GM12878 (cell line): ENCODE measurements at regions not wholly inside any gene's neighbourhood (a gene's known extent, or its start where the extent isn't known, plus 50 kb on each side); places are given as distances from the start of the nearest gene placed in this dataset.

ENCODE experiments used
- ATAC-seq: fragments of 200-7000 bp; cut with Tn5 transposase; 3 replicates; pipeline ENCODE4 v1.9.1; 2020; ENCODE audit warnings: mild to moderate bottlenecking, moderate library complexity
- BruUV-seq: library from RNA; stranded (reverse); fragments of 400-500 nt; replicated peaks from 2 replicates; lab custom pipeline; 2021; lab: Mats Ljungman, UMichigan
- CTCF ChIA-PET: fragments of 300-600 bp; sonication (Branson Sonifier 250); formaldehyde crosslinking; extraction: SDS; loops from one replicate; lab custom pipeline; 2021; ENCODE audit warnings: inconsistent platforms; lab: Yijun Ruan, JAX
- POLR2A ChIA-PET: fragments of 350-600 bp; formaldehyde crosslinking; extraction: SDS; loops from one replicate; lab custom pipeline; 2021; ENCODE audit warnings: inconsistent platforms; lab: Charles Lee
- RAD21 ChIA-PET: fragments of 300-600 bp; sonication (Branson Sonifier 250); formaldehyde crosslinking; loops from one replicate; lab custom pipeline; 2023; ENCODE audit warnings: antibody characterized with exemption; ENCODE audit not compliant: unreplicated experiment; lab: Charles Lee
- SMC1A ChIA-PET: fragments of 300-600 bp; sonication (Branson Sonifier 250); formaldehyde crosslinking; loops from one replicate; lab custom pipeline; 2023; ENCODE audit not compliant: unreplicated experiment, uncharacterized antibody; lab: Charles Lee
- DNase-seq: peaks from one replicate; pipeline ENCODE4 v3.0.0-alpha.2; 2011; ENCODE audit warnings: low read depth, low spot score
- FAIRE-seq: peaks from 3 replicates; lab custom pipeline; 2011; peaks lifted over from hg19 to GRCh38; lab: Jason Lieb, UNC
- H2AFZ ChIP-seq: 2 replicates; pipeline ENCODE4 v1.6.0; 2011; ENCODE audit warnings: low read depth, low read length, control low read depth; ENCODE audit not compliant: control insufficient read depth
- H3K27ac ChIP-seq: 2 replicates; pipeline ENCODE4 v1.5.1; 2011; ENCODE audit warnings: control low read depth; ENCODE audit not compliant: control insufficient read depth, insufficient read depth
- H3K27me3 ChIP-seq, 2 experiments: replicated peaks in 1 of 2; 2 replicates each; pipeline versions ENCODE4 v1.6.0 to v1.6.1; 2011; ENCODE audit warnings: low read length in 1 of 2; ENCODE audit not compliant: control insufficient read depth in 2 of 2, insufficient read depth in 2 of 2
- H3K36me3 ChIP-seq, 2 experiments: 2 replicates each; pipeline ENCODE4 v1.5.1; 2011; ENCODE audit warnings: low read length in 1 of 2; ENCODE audit not compliant: control insufficient read depth in 2 of 2, insufficient read depth in 2 of 2
- H3K4me1 ChIP-seq: 2 replicates; pipeline ENCODE4 v1.6.1; 2011; ENCODE audit warnings: mild to moderate bottlenecking, low read length, moderate library complexity, mixed read lengths; ENCODE audit not compliant: control insufficient read depth, insufficient read depth
- H3K4me2 ChIP-seq: 2 replicates; pipeline ENCODE4 v1.6.0; 2011; ENCODE audit warnings: control low read depth; ENCODE audit not compliant: control insufficient read depth, insufficient read depth
- H3K4me3 ChIP-seq: fragments of 200-600 bp; sonication (generic); 2 replicates; pipeline ENCODE4 v1.5.1; 2016
- H3K79me2 ChIP-seq: 2 replicates; pipeline ENCODE4 v1.6.0; 2011; ENCODE audit warnings: low read length; ENCODE audit not compliant: control insufficient read depth, insufficient read depth
- H3K9ac ChIP-seq: 2 replicates; pipeline ENCODE4 v1.8.0; 2011; ENCODE audit warnings: low read length, control low read depth, mixed read lengths; ENCODE audit not compliant: control insufficient read depth, insufficient read depth
- H3K9me3 ChIP-seq: replicated peaks from 3 replicates; pipeline ENCODE4 v1.5.1; 2011; ENCODE audit warnings: mild to moderate bottlenecking, low read length; ENCODE audit not compliant: control insufficient read depth, insufficient read depth
- H4K20me1 ChIP-seq: 2 replicates; pipeline ENCODE4 v1.6.0; 2011; ENCODE audit not compliant: control insufficient read depth, insufficient read depth
- BCLAF1 ChIP-seq: fragments of 450-650 bp; IDR thresholded peaks from 2 replicates; pipeline ENCODE4 v1.6.1; 2017; ENCODE audit warnings: antibody characterized with exemption, mild to moderate bottlenecking, moderate library complexity
- ESRRA ChIP-seq: IDR thresholded peaks from 2 replicates; pipeline ENCODE4 v1.6.1; 2012; ENCODE audit warnings: mild to moderate bottlenecking, low read length, improper control_type of control experiment
- MTA2 ChIP-seq: fragments of 450-650 bp; IDR thresholded peaks from 2 replicates; pipeline ENCODE4 v1.6.1; 2016; ENCODE audit warnings: low read depth, mild to moderate bottlenecking, moderate library complexity
- RAD51 ChIP-seq: fragments of 450-650 bp; IDR thresholded peaks from 2 replicates; pipeline ENCODE4 v1.6.1; 2016; ENCODE audit warnings: moderate library complexity, mild to moderate bottlenecking, inconsistent platforms
- SMARCA5 ChIP-seq: fragments of 450-650 bp; IDR thresholded peaks from 2 replicates; pipeline ENCODE4 v1.6.1; 2017; ENCODE audit warnings: mild to moderate bottlenecking
- SRF ChIP-seq, 2 experiments: IDR thresholded peaks; 2 replicates each; pipeline ENCODE4 v1.6.1; 2011; ENCODE audit warnings: low read depth in 2 of 2, low read length in 2 of 2, mild to moderate bottlenecking in 1 of 2, moderate library complexity in 1 of 2
- TARDBP ChIP-seq: IDR thresholded peaks from 2 replicates; pipeline ENCODE4 v1.6.1; 2016; ENCODE audit warnings: borderline replicate concordance
- WGBS: methylation state at CpG from one replicate; pipeline ENCODE4 v1.1.6; 2016; ENCODE audit warnings: low lambda C conversion rate; ENCODE audit not compliant: insufficient replicate concordance, insufficient coverage; ENCODE audit errors: missing lambda C conversion rate; 5-methylcytosine and 5-hydroxymethylcytosine counted together
- in situ Hi-C: fragments of 300-500 bp; cut with MboI; formaldehyde crosslinking; loops from 9 replicates; pipeline ENCODE4 v1.14.3; 2018; ENCODE audit warnings: mixed read lengths
- intact Hi-C: fragments of 100-400 bp; cut with micrococcal nuclease; formaldehyde crosslinking; loops from one replicate; pipeline ENCODE4 v1.14.2; 2022; ENCODE audit not compliant: unreplicated experiment

GRCh38 chr6:156167016-156167624 lies 610.1 kb upstream of the ARID1B start:
- Histone ChIP-seq H3K4me1 (no peaks in the 10 kb centered on the region), H3K36me3 (no peaks in the 10 kb centered on the region), H3K27me3 (no peaks in the 10 kb centered on the region; a peak in 1 of 4 replicates), H3K4me2 (no peak overlapping the region), H3K79me2 (no peaks in the 10 kb centered on the region), H3K9ac (no peak overlapping the region), H2AFZ (no peak overlapping the region), H4K20me1 (no peaks in the 10 kb centered on the region), H3K27ac (no peak overlapping the region), H3K9me3 (no peaks in the 10 kb centered on the region), H3K4me3 (no peak overlapping the region)
- no peak; the same call in 2 of the 3 replicates for ATAC-seq
- RAD21 ChIA-PET: no interaction called here
- in situ Hi-C loops: no loop called here
- no peak for FAIRE-seq
- POLR2A ChIA-PET: no interaction called here
- 41% methylated on average over 7 of the region's 7 CpGs for WGBS
- intact Hi-C loops: no loop called here
- no TSS peak for BruUV-seq
- DNase-seq: no peak
- SMC1A ChIA-PET: no interaction called here
- CTCF ChIA-PET: no interaction called here
- TF ChIP-seq BCLAF1: no peak
- TF ChIP-seq TARDBP: no peak
- TF ChIP-seq SMARCA5: no peak
- TF ChIP-seq MTA2: no peak
- no peak for TF ChIP-seq RAD51
- no peak for TF ChIP-seq SRF (IDR thresholded peaks at IDR 0.05; ENCODE audit: low read depth in 2 of 2, low read length in 2 of 2)
- no peak for TF ChIP-seq ESRRA
